Calu3 (cell line): ENCODE measurements at regions not wholly inside any gene's neighbourhood (a gene's known extent, or its start where the extent isn't known, plus 50 kb on each side); places are given as distances from the start of the nearest gene placed in this dataset.

Source experiments
- BruUV-seq: library from RNA; stranded (reverse); fragments of 400-500 nt; replicated peaks from 2 replicates; lab custom pipeline; 2021; lab: Mats Ljungman, UMichigan
- CTCF ChIA-PET: fragments of 300-600 bp; sonication (Branson Sonifier 250); formaldehyde crosslinking; loops from one replicate; lab custom pipeline; 2022; ENCODE audit warnings: antibody characterized with exemption; lab: Charles Lee
- DNase-seq: peaks from one replicate; pipeline ENCODE4 v3.0.0; 2022
- H3K27ac Mint-ChIP-seq: one replicate; pipeline ENCODE4 v1.8.0; 2022; ENCODE audit warnings: mixed read lengths; ENCODE audit not compliant: unreplicated experiment
- H3K27me3 Mint-ChIP-seq: one replicate; pipeline ENCODE4 v1.8.0; 2022; ENCODE audit warnings: mixed read lengths; ENCODE audit not compliant: unreplicated experiment
- H3K36me3 Mint-ChIP-seq: one replicate; pipeline ENCODE4 v1.8.0; 2022; ENCODE audit warnings: mild to moderate bottlenecking, moderate library complexity, mixed read lengths; ENCODE audit not compliant: insufficient read depth, unreplicated experiment
- H3K4me1 Mint-ChIP-seq: one replicate; pipeline ENCODE4 v1.8.0; 2022; ENCODE audit warnings: mild to moderate bottlenecking, low read depth, mixed read lengths; ENCODE audit not compliant: unreplicated experiment
- H3K4me3 Mint-ChIP-seq: one replicate; pipeline ENCODE4 v1.8.0; 2022; ENCODE audit warnings: mild to moderate bottlenecking, low read depth, moderate library complexity, mixed read lengths; ENCODE audit not compliant: unreplicated experiment
- H3K9me3 Mint-ChIP-seq: one replicate; pipeline ENCODE4 v1.8.0; 2022; ENCODE audit warnings: low read depth, mixed read lengths; ENCODE audit not compliant: unreplicated experiment
- intact Hi-C: fragments of 100-400 bp; cut with micrococcal nuclease; formaldehyde crosslinking; loops from one replicate; pipeline ENCODE4 v1.10.0; 2022; ENCODE audit not compliant: unreplicated experiment
- TF ChIP-seq, protein P1 (sequence below): fragments of 200-600 bp; IDR thresholded peaks from one replicate; pipeline ENCODE4 v1.8.0; 2022; ENCODE audit warnings: antibody characterized with exemption; ENCODE audit not compliant: unreplicated experiment

DNA sequence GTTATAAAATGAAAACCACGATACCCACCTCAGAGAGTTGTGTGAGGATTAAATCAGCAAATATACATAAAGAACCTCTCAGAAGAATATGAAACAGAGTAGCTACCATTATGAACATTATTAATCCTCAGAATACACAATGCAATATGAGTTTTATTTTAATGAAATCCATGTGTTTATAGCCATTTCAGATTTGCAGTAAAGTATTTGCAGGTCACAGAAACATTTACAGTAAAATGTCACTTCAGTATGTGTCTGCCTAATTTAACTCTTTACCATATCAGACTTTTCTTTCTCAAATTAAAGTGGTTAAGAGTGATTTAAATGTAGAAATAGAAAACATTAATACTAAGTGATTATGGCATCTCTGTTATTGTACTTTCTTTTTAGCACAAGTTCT is 365.2 kb upstream of the MPDZ start:
- no TSS peak for BruUV-seq
- DNase-seq = no peak
- CTCF ChIA-PET = no interaction called here
- Mint-ChIP-seq H3K27ac (no peak overlapping the region), H3K4me3 (no peak overlapping the region), H3K36me3 (no peaks in the 10 kb centered on the region), H3K9me3 (no peaks in the 10 kb centered on the region), H3K27me3 (no peaks in the 10 kb centered on the region), H3K4me1 (no peaks in the 10 kb centered on the region)
- intact Hi-C loops = no loop called here
- TF ChIP-seq, protein P1, sequence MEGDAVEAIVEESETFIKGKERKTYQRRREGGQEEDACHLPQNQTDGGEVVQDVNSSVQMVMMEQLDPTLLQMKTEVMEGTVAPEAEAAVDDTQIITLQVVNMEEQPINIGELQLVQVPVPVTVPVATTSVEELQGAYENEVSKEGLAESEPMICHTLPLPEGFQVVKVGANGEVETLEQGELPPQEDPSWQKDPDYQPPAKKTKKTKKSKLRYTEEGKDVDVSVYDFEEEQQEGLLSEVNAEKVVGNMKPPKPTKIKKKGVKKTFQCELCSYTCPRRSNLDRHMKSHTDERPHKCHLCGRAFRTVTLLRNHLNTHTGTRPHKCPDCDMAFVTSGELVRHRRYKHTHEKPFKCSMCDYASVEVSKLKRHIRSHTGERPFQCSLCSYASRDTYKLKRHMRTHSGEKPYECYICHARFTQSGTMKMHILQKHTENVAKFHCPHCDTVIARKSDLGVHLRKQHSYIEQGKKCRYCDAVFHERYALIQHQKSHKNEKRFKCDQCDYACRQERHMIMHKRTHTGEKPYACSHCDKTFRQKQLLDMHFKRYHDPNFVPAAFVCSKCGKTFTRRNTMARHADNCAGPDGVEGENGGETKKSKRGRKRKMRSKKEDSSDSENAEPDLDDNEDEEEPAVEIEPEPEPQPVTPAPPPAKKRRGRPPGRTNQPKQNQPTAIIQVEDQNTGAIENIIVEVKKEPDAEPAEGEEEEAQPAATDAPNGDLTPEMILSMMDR = no peak

DNA sequence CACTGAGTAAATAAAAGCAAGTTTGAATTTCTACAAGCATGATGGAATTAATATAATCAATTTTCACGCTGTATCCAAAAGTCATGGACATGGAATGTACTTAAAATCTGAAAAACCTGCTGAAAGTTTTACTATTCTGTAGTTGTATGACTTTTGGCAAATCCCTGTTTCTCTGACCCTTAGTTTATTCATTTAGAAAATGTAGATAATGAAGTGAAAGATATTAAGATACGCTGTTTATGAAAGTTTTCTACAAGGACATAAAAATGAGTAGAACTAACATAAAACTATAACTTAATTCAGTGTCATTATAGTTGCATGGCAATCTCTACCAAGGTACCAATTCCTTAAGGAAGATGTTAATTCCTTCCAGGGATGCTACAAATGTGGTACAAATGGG is 363.2 kb upstream of the MPDZ start:
- intact Hi-C loops = no loop called here

DNA sequence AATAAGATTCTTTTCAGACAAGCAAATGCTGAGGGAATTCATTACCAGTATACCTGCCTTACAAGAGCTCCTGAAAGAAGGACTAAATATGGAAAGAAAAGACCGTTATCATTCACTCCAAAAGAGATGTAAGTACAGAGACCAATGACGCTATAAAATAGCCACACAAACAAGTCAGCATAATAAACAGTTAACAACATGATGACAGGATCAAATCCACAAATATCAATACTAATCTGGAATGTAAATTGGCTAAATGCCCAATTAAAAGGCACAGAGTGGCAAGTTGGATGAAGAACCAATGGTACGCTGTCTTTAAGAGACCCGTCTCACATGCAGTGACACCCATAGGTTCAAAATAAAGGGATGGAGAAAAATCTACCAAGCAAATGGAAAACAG is 349.6 kb upstream of the MPDZ start:
- no peaks in the 10 kb centered on the region for H3K4me1 Mint-ChIP-seq
- H3K27ac Mint-ChIP-seq = no peak overlapping the region
- CTCF ChIA-PET = no interaction called here
- TF ChIP-seq, protein P1 = no peak
- no peak overlapping the region for H3K4me3 Mint-ChIP-seq
- H3K9me3 Mint-ChIP-seq = peaks cover 3% of the 10 kb centered on the region
- no peak for DNase-seq
- intact Hi-C loops = no loop called here
- no peaks in the 10 kb centered on the region for H3K36me3 Mint-ChIP-seq
- no peaks in the 10 kb centered on the region for H3K27me3 Mint-ChIP-seq
- no TSS peak for BruUV-seq

More for the DNA sequence above, 363.2 kb upstream of the MPDZ start:
- Mint-ChIP-seq H3K27me3 (no peaks in the 10 kb centered on the region), H3K36me3 (no peaks in the 10 kb centered on the region), H3K4me3 (no peak overlapping the region), H3K9me3 (no peaks in the 10 kb centered on the region), H3K27ac (no peak overlapping the region), H3K4me1 (no peaks in the 10 kb centered on the region)
- BruUV-seq = no TSS peak
- DNase-seq = no peak
- CTCF ChIA-PET = interaction anchor here (0.6 kb wide), 1 partner anchor 960 kb away, joined by 5 read pairs; no protein-coding TSS in a partner anchor
- TF ChIP-seq, protein P1 = no peak

DNA sequence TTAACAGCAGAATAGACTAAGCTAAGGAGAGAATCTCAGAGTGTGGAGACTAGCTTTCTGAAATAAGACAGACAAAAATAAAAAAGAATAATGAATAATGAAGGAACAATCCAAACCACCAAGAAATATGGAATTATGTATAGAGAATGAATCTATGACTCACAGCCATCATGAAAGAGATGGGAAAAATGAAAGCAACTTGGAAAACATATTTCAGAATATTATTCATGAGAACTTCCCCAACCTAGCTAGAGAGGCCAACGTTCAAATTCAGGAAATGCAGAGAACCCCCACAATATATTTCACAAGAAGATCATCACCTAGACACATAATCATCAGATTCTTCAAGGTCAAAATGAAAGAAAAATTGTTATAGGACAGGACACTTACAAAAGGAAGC is 349.0 kb upstream of the MPDZ start:
- Mint-ChIP-seq H3K27me3 (no peaks in the 10 kb centered on the region), H3K4me1 (no peaks in the 10 kb centered on the region), H3K27ac (no peak overlapping the region), H3K36me3 (no peaks in the 10 kb centered on the region), H3K4me3 (no peak overlapping the region), H3K9me3 (peaks cover 3% of the 10 kb centered on the region)
- intact Hi-C loops = no loop called here
- CTCF ChIA-PET = no interaction called here
- TF ChIP-seq, protein P1 = no peak
- BruUV-seq = no TSS peak
- no peak for DNase-seq
